Prostate gland (tissue), 2 donors: ENCODE measurements at regions not wholly inside any gene's neighbourhood (a gene's known extent, or its start where the extent isn't known, plus 50 kb on each side); places are given as distances from the start of the nearest gene placed in this dataset.

Source experiments
- POLR2A ChIP-seq: fragments of 450-650 bp; IDR thresholded peaks from one replicate; pipeline ENCODE4 v1.6.1; 2016; ENCODE audit warnings: antibody characterized with exemption, mild to moderate bottlenecking
- TF ChIP-seq, protein P1 (sequence below), 4 experiments: fragments of 200-600 bp in 2 of 4; fragments of 450-650 bp in 2 of 4; sonication (generic) in 2 of 4; IDR thresholded peaks; 1 replicate in 3 of 4; 2 replicates in 1 of 4; pipeline ENCODE4 v1.5.1; 2016 to 2019; ENCODE audit warnings: antibody characterized with exemption in 4 of 4, mild to moderate bottlenecking in 2 of 4, moderate library complexity in 2 of 4

DNA sequence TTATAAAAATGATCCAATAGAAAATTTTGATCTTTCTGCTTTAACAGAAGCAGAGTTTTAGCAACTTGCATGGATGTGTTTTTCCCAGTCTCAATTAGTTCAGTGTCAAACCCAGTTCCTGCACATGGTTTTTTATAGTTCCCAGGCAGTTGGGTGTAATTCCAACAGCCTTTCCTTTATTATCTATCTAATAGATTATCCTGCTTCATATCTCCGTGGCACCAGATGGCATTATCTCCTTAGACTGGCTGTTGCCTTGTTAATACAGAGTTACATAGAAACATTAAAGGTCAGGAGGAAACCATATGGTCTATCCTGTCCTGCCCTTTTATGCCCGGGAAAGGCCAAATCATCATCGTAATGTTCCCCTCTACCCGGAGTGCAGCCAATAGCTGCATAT lies 400.9 kb upstream of the SMIM21 start:
- TF ChIP-seq, protein P1, sequence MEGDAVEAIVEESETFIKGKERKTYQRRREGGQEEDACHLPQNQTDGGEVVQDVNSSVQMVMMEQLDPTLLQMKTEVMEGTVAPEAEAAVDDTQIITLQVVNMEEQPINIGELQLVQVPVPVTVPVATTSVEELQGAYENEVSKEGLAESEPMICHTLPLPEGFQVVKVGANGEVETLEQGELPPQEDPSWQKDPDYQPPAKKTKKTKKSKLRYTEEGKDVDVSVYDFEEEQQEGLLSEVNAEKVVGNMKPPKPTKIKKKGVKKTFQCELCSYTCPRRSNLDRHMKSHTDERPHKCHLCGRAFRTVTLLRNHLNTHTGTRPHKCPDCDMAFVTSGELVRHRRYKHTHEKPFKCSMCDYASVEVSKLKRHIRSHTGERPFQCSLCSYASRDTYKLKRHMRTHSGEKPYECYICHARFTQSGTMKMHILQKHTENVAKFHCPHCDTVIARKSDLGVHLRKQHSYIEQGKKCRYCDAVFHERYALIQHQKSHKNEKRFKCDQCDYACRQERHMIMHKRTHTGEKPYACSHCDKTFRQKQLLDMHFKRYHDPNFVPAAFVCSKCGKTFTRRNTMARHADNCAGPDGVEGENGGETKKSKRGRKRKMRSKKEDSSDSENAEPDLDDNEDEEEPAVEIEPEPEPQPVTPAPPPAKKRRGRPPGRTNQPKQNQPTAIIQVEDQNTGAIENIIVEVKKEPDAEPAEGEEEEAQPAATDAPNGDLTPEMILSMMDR (IDR thresholded peaks at IDR 0.05), result no peak
- TF ChIP-seq POLR2A, result no peak
